Kidney capillary endothelial cell (primary cell): ENCODE measurements at regions not wholly inside any gene's neighbourhood (a gene's known extent, or its start where the extent isn't known, plus 50 kb on each side); places are given as distances from the start of the nearest gene placed in this dataset.

Experiments used
- DNase-seq: peaks from one replicate; pipeline ENCODE4 v3.0.0-alpha.2; 2018; ENCODE audit warnings: low spot score

DNA sequence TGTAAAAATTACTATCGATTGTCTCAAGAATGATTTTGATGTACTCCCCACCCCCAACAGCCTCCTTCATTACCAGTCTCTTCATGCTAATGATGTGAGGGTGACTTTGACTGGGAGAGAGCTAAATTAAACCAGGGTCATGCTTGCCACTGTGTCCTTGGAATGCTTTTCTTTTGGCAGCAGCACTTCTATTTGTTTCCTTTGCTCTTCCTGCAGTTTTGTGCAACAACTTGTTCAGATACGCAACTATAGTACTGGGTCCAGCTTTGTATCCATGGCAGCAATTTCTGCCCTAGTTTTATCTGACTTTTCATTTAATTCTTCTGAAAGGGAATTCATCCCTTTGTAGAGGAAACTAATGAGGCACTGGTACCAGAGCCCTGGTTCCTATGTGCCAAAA, 2792.1 kb downstream of the PCDH9 start:
- DNase-seq, result no peak

DNA sequence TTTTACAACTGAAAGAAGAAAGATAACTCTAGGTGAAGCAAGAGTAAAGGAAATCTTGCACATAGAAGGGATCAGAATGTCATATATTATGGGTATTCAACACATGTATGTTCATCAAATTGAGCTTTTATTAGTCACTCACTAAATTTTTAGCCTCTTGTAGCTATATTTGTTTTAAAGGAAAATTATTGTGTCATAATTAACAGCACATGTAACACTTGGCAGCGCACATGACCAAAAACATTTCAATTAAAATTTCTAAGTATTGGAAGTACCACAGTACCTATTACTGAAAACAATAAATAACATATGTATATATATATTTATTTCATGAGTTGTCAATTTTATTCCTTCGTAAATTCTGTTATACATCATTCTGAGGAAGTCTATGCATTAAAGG, 2800.4 kb downstream of the PCDH9 start:
- no peak for DNase-seq

DNA sequence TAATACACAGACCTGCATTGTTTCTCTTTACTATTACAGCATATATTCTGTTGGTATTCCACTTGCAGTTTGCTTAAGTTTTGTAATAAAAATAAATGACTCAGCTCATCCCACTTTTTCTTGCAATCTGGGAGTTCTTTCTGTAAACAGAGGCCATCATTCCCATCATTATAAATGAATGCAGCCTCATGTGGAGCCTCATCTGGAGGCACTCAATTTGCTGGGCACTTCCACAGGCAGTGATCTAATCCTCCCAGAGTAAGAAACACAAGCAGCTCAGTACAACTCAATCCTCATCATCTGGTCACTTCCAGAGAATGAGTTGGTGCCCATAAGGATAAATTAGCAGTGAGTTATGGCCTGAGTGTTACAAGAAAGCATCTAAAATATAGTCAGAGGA, 2801.9 kb downstream of the PCDH9 start:
- no peak for DNase-seq

DNA sequence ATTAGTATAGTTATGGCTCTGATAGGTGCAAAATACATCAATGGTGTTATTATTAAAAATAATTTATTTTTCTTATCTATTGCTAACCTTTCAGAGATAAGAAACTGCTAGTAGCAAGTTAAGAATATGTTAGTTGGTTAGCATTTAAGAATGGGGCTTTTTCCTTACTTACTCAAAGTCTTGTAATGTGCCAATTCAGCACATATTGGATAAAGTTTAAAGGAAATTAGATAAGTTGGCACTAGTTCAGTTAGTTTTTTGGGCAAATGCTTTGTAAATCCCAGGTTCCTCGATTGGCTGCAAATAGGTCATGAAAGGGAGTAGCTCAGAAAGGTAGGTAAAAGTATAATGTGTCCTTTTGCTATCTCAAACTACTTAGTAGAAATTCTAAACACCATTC, 2806.7 kb downstream of the PCDH9 start:
- no peak for DNase-seq

DNA sequence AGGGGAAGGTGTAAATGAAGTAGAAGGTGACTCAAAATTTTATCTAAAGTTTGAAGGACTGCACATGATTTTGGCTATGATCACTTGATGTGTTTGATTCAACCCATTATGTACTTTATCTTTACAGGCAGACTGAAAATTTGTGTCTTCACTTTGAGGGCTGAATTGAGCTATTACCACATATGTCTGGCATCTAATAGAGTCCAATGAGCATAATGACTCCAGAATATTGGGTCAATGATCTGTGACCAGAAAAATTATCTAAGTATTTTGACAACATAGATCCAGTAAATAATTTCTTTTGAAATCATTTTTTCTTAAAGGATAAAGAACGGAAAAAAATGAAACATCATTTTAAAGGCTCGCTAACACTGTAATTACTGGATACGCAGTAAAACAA, 2810.0 kb downstream of the PCDH9 start:
- DNase-seq, result no peak

DNA sequence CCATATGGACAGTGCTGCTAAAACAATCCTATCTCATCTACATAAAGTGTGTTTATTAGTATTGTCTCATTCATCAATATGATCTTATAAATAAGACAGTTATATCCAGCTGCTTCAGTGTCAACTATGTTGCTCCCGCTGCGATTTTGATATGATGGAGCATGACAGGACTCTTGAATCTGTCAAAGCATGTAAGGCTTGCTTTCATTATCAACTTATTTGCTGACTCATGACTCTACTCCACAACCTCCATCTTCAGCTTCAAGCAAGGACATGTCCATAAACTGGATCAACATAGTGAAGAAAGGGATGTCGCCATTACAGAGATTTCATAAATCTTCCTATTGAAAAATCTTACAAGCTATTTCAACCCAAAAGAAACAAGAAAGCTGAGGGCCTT, 2812.6 kb downstream of the PCDH9 start:
- no peak for DNase-seq

DNA sequence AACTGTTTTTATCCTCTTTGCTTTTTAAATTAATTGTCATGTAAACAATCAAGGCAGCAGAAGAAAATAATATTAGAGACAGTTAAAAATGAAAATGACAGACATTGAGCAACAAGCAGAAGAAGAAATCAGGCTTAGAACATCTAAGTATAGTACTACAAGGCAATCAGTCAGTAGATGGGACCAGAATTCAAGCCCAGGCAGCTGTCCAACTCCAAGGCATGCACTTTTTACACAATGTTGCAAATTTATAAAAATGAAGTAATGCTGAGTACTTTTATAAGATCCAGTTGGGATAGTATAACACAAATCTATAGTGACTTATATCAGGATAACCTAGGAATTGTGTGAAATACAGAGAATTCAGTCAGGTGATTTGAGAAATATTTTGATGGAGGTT, 2815.8 kb downstream of the PCDH9 start:
- no peak for DNase-seq

DNA sequence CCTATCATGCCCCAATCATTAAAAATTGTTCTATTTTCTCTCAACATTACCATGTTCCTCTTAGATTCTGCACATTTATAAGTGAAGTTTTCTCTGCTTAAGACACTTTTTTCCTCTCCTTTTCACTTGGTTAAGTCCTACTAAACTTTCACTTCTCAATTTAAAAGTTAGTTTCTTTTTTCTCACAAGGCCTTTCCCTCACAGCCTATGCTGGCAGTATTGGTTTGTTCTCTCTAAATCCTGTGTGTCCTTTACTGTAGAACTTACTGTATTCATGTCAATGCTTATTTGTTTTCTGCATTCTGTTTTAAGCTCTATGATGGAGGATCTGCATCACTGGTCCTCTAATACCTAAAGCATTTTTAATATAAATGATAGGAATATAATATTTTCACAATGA, 2816.6 kb downstream of the PCDH9 start:
- DNase-seq, result no peak

DNA sequence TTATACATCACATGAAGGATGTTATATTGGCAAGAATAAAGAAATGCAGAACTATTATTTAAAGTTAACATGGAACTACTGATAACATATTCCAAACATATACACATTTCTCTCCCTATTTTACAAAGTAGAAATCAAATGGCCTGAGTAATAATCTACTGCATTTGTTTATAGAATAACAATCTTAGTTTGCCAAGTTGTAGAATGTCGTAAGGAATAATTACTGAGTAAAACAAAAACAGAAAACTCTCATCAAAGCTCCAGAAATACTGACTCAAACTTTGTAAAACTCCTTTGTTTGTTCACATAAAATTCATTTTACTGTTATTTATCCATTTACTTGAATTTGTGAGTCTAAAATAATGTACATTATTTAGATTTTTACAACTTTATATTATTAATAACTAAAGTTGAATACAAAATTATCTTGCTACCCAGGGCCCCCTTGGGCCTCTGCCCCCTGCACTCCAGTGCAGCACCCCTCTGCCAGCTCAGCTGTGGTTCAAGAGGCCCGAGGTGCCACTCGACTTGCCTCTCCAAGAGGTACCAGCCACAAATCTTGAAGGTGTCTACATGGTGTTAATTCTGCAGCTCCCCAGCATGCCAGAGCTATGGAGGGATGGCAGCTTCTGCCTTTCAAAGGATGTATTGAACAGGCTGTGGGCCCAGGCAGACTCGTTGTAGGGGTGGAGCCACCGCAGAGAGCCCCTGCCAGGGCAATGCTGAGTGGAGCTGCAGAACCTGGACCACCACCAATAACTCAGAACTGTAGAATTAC, 2819.7 kb downstream of the PCDH9 start:
- no peak for DNase-seq

DNA sequence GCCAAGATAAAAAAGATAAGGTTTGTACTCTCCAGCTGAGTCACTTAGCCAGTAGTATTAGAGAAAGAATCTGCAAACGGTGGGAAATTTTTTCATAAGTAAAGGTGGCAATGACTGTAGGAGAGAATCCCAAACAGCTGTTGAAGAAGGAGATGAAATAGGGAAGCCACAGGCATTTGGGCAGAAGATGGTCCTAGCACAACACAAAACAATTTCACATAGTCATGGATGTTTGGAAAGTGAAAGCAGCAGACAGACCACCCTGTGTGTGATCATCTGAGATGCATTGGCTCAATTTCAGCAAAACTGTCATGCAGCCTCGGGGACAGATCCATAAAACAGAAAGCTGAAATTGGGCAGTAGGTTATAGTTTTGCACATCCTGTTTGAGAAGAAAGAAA, 2832.4 kb downstream of the PCDH9 start:
- no peak for DNase-seq

DNA sequence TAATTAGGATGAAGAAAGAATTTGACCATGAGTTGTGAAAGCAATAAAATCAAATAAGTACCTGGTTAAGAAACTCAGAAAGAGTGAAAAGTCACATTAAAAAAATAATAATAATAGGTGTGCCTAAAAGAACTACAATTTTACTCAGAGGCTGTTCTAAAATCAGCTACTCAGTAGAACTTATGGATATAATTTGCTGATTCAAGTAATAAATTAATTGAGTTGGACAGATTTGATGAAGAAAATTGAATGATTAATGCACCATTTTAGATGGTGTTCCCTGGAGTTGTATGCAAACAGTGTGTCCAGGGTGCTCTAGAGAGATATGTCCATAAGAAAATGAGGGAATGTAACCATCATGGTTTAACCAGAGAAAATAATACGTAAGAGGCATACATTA, 2852.5 kb downstream of the PCDH9 start:
- DNase-seq, result no peak

DNA sequence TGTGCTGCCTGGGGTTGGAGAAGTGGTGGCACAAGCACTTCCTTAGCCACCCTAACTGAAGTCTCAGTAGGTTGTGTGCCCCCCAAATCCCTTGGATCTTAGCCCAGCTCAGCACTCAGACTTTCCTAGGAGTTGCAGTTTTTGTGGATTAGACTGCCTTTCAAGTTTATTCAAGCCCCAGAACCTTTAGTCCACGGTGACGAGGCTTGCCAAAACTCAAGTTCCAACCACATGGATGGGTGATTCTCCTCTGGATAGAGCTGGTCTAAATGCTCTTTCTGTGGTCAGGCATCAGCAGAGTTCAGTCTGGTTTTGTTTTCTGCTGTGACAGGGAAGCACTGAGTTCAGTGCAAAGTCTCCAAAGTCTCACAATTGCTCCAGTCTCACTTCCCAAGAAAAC, 2858.7 kb downstream of the PCDH9 start:
- DNase-seq, result no peak

DNA sequence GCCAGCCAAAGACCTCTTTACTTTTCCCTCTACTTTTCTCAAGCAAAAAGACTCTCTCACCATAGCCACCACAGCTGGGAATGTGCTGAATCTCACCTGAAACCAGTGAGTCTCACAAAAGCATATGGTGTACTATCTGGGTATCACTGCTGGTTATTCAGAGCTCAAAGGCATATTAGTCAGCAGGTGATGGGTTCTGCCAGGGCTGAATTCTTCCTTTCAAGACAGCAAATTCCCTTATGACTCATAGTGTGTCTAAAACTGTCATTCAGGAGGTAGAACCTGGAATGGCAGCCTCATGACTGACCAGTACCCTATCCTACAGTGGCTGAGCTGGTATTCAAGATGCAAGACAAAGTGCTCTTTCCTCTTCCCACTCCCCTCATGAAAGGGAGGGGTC, 2859.1 kb downstream of the PCDH9 start:
- DNase-seq, result no peak

DNA sequence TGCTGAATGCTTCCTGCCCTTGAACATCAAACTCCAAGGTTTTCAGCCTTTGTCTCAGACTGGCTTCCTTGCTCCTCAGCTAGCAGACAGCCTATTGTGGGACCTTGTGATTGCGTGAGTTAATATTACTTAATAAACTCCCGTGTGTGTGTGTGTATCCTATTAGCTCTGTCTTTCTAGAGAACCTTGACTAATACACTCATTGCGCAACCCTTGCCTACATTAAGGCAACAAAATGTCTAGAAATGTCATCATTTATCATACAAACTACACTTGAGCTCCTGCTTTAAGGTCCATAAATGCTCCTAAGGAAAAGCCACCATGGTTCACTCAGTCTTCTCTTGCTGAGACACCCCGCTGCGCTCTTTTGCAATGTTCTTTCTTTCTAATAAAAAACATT, 2861.0 kb downstream of the PCDH9 start:
- DNase-seq, result no peak

DNA sequence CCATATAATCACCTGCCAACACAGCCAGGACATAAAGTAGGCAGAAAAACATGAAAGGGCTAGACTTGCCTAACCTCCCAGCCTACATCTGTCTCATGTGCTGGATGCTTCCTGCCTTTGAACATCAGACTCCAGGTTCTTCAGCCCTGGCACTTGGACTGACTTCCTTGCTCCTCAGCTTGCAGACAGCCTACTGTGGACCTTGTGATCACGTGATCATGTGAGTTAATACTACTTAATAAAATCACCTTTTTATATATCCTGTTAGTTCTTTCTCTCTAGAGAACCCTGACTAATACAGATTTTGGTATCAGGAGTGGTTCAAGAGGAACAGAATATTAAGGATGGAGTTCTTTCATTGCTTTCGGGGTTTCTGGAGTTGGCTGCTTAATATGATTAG, 2867.6 kb downstream of the PCDH9 start:
- no peak for DNase-seq

DNA sequence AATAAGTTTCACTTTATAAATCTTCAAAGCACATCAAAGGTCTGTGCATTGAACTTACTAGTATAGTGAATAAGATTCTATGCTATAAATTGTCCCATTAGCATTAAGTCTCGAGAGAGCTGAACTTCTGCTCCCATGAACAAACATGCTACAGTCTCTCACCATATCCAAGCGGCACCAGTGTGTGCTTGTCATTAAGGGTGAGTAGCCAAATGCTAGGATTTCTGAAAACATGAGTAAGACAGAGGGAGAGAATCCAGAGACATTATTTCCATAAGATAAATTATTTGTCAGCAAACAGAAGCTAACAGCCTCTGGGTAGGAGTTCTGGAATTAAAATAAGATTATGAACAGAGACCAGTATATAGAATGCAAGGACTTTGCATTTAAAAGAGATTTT, 2882.5 kb downstream of the PCDH9 start:
- DNase-seq, result no peak

DNA sequence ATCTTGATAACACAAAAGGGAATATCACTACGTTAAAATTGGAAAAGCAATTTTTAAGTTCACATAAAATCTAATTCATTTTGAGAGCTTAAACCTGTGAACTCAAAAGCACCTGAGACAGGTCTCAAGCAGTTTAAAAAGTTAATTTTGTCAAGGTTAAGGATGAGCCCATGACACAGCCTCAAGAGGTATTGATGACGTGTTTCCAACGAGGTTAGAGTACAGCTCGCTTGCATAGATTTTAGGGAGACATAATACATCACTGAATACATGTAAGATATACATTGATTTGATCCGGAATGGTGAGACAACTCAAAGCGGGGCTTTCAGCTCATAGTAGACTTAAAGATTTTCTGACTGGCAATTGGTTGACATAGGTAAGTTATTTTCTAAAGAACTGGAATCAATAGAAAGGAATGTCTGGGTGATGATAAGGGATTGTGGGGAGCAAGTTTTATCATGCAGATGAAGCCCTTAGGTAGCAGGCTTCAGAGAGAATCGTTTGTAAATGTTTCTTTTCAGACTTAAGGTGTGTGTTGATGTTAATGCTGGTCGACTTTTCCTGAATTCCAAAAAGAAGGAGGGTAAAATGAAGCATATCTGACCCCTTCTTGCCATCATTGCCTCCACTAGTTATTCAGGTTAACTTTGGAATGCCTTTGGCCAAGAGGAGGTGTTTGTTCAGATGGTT, 2890.6 kb downstream of the PCDH9 start:
- DNase-seq, result no peak

DNA sequence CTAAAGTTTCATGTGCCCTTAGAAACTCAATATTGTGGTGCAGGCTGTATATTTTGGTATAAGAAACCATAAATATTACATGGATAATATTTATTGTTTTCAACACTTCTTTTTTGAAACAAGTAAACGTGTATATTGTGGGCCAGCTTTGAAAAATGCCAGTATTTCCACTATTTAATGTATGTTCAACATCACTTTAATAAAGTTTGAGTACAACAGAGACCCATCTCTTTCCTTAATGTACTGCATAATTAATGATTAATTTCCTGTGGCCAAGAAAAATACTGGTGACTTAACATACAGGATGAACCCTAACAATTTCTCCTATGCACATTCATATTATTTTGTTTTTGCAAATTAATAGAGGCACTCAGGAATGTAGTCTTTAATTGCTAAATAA, 2891.5 kb downstream of the PCDH9 start:
- no peak for DNase-seq

DNA sequence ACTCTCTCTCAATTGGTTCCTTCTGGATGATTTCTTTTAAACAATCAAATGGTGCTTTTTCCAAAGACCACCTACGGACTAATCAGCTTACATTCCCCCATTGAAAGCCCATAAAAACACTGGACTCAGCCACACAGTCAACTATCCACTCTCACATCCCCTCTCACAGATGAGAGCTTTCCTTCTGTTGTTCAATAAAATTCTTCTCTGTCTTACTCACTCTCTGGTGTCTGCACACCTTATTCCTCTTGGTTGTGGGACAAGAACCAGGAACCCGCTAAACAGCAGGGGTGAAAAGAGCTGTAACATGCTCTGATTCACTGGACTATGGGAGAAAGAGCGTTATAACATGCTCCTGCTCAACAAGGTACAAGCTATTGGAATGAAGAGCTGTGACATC, 2896.2 kb downstream of the PCDH9 start:
- no peak for DNase-seq

DNA sequence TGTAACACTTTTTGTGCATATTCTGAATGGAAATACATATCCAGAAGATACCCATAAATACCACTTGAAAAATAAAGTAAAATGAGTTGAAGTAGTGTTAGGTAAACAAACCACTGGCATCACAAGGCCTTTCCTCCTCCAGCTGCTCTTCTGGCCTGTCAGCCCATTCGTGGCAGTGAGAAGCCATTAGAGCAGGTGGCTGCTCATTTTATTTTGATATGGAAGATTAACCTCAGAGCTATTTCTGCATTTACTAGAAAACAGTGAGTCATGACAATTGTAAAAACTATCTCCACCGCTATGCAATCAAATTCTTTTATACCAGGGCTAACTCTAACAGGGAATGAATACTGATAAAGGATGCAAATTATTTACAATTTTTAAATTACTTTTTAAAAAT, 2898.1 kb downstream of the PCDH9 start:
- no peak for DNase-seq

DNA sequence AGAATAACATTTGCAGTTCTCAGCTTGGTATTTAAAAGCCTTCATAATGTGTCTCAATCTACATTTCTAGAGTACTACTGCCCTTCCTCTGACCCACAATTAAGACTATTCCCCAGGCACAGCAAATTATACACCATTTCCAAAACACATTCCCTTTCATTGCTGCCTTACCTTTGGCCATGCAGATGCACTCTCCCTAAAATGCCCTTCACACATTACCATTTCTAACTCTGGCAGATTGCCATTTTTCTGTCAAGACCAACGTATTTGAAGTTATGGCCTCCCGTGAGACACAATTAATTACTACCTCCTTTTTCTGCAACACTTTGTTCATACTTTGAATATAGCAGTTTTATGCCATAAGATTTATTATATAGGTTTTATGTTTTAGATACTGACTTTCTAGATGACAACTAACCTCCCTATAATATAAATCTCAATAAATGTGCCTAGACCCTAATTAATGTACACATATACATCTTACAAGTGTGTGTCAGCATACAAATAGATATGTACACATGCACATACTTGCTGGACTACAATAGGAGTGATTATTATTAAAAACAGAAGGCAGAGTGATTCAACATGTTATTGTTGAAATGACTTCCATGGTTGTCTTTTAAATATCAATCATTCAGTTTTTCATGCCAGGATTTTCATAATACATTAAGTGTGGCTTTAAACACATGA, 2902.5 kb downstream of the PCDH9 start:
- DNase-seq, result no peak

DNA sequence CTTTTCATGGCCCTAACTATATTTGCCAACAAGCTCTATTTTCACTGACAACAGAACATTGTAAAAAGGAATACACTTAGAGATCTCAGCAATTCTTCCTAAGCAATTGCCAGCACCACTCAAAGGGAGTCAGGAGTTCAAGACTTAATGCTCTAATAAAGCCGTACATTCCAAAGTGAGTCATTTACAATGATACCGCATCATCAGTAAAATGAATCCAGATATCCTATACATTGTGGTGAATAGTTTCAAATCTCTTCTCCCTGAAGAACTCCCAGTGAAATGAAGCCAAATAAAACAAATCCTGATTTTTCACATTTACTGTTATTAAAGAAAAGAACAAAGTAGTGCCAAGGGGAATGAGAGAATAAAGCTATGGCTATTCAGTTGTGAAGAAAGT, 2898.7 kb upstream of the PCDH20 start:
- no peak for DNase-seq

DNA sequence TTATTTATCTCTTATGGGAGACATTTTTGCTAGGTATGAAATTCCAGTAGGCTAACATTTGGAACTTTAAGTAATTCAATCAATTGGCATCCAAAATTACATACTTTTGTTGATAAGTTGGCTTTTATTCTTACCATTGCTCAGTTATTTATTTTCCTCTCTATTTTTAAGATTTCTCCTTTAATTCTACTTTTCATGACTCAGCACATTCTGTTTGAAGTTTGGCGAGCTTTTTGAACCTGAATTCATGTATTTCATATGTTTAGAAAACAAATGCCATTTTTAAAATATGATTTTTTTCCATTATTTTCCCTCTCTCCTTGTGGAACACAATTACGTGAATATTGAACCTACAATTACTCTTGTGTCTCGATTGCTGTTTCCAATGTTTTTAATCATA, 2896.3 kb upstream of the PCDH20 start:
- DNase-seq, result no peak
